GM12878 (cell line): ENCODE measurements at regions not wholly inside any gene's neighbourhood (a gene's known extent, or its start where the extent isn't known, plus 50 kb on each side); places are given as distances from the start of the nearest gene placed in this dataset.

Experiments used
- EGR1 ChIP-seq, 2 experiments: IDR thresholded peaks; 1 replicate in 1 of 2; 2 replicates in 1 of 2; pipeline ENCODE4 v1.6.1; 2011 to 2012; ENCODE audit warnings: low read depth in 2 of 2, low read length in 2 of 2, borderline replicate concordance in 1 of 2, mild to moderate bottlenecking in 1 of 2, moderate library complexity in 1 of 2
- SP1 ChIP-seq: IDR thresholded peaks from one replicate; pipeline ENCODE4 v1.6.1; 2011; ENCODE audit warnings: low read depth, low read length
- TCF3 ChIP-seq: IDR thresholded peaks from 2 replicates; pipeline ENCODE4 v1.6.1; 2012; ENCODE audit warnings: low read depth, mild to moderate bottlenecking, low read length, borderline replicate concordance; ENCODE audit not compliant: insufficient read depth
- TF ChIP-seq, protein P1 (sequence below): fragments of 450-650 bp; IDR thresholded peaks from 2 replicates; pipeline ENCODE4 v1.6.1; 2017; ENCODE audit warnings: mild to moderate bottlenecking, moderate library complexity
- TF ChIP-seq, protein P2 (sequence below), 3 experiments: IDR thresholded peaks in 2 of 3; conservative IDR thresholded peaks in 1 of 3; 2 replicates each; pipeline ENCODE4 v1.5.1; 2011; ENCODE audit warnings: low read depth in 3 of 3, low read length in 3 of 3, mild to moderate bottlenecking in 3 of 3, control low read depth in 2 of 3, moderate library complexity in 2 of 3, inconsistent platforms in 1 of 3, mixed read lengths in 1 of 3; ENCODE audit not compliant: control insufficient read depth in 2 of 3, insufficient read depth in 1 of 3; ENCODE audit errors: extremely low read depth in 1 of 3
- TF ChIP-seq, protein P3 (sequence below): fragments of 450-650 bp; IDR thresholded peaks from 2 replicates; pipeline ENCODE4 v1.6.1; 2016; ENCODE audit warnings: mild to moderate bottlenecking, moderate library complexity, borderline replicate concordance

DNA sequence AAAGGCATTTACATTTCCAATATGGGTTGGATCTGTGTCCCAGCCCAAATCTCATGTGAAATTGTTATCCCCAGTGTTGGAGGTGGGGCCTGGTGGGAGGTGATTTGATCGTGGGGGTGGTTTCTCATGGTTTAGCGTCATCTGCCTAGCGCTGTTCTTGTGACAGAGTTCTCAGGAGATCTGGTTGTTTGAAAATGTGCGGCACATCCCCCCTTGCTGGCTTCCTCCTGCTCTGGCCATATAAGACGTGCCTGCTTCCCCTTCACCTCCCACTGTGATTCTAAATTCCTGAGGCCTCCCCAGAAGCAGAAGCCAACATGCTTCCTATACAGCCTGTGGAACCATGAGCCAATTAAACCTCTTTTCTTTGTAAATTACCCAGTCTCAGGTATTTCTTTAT lies 126.2 kb upstream of the FNDC3A start (continued):
- TF ChIP-seq, protein P1, sequence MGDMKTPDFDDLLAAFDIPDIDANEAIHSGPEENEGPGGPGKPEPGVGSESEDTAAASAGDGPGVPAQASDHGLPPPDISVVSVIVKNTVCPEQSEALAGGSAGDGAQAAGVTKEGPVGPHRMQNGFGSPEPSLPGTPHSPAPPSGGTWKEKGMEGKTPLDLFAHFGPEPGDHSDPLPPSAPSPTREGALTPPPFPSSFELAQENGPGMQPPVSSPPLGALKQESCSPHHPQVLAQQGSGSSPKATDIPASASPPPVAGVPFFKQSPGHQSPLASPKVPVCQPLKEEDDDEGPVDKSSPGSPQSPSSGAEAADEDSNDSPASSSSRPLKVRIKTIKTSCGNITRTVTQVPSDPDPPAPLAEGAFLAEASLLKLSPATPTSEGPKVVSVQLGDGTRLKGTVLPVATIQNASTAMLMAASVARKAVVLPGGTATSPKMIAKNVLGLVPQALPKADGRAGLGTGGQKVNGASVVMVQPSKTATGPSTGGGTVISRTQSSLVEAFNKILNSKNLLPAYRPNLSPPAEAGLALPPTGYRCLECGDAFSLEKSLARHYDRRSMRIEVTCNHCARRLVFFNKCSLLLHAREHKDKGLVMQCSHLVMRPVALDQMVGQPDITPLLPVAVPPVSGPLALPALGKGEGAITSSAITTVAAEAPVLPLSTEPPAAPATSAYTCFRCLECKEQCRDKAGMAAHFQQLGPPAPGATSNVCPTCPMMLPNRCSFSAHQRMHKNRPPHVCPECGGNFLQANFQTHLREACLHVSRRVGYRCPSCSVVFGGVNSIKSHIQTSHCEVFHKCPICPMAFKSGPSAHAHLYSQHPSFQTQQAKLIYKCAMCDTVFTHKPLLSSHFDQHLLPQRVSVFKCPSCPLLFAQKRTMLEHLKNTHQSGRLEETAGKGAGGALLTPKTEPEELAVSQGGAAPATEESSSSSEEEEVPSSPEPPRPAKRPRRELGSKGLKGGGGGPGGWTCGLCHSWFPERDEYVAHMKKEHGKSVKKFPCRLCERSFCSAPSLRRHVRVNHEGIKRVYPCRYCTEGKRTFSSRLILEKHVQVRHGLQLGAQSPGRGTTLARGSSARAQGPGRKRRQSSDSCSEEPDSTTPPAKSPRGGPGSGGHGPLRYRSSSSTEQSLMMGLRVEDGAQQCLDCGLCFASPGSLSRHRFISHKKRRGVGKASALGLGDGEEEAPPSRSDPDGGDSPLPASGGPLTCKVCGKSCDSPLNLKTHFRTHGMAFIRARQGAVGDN: no peak
- TF ChIP-seq SP1 (no peak), EGR1 (IDR thresholded peaks at IDR 0.05; ENCODE audit: borderline replicate concordance in 1 of 2, low read depth in 2 of 2, low read length in 2 of 2) (no peak), TCF3 (no peak)
- TF ChIP-seq, protein P2, sequence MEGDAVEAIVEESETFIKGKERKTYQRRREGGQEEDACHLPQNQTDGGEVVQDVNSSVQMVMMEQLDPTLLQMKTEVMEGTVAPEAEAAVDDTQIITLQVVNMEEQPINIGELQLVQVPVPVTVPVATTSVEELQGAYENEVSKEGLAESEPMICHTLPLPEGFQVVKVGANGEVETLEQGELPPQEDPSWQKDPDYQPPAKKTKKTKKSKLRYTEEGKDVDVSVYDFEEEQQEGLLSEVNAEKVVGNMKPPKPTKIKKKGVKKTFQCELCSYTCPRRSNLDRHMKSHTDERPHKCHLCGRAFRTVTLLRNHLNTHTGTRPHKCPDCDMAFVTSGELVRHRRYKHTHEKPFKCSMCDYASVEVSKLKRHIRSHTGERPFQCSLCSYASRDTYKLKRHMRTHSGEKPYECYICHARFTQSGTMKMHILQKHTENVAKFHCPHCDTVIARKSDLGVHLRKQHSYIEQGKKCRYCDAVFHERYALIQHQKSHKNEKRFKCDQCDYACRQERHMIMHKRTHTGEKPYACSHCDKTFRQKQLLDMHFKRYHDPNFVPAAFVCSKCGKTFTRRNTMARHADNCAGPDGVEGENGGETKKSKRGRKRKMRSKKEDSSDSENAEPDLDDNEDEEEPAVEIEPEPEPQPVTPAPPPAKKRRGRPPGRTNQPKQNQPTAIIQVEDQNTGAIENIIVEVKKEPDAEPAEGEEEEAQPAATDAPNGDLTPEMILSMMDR (IDR thresholded peaks at IDR 0.05 in 2 of 3, conservative IDR thresholded peaks at IDR 0.05 in 1 of 3; ENCODE audit: control insufficient read depth in 2 of 3, extremely low read depth in 1 of 3, insufficient read depth in 1 of 3, low read depth in 3 of 3, low read length in 3 of 3): no peak
- TF ChIP-seq, protein P3, sequence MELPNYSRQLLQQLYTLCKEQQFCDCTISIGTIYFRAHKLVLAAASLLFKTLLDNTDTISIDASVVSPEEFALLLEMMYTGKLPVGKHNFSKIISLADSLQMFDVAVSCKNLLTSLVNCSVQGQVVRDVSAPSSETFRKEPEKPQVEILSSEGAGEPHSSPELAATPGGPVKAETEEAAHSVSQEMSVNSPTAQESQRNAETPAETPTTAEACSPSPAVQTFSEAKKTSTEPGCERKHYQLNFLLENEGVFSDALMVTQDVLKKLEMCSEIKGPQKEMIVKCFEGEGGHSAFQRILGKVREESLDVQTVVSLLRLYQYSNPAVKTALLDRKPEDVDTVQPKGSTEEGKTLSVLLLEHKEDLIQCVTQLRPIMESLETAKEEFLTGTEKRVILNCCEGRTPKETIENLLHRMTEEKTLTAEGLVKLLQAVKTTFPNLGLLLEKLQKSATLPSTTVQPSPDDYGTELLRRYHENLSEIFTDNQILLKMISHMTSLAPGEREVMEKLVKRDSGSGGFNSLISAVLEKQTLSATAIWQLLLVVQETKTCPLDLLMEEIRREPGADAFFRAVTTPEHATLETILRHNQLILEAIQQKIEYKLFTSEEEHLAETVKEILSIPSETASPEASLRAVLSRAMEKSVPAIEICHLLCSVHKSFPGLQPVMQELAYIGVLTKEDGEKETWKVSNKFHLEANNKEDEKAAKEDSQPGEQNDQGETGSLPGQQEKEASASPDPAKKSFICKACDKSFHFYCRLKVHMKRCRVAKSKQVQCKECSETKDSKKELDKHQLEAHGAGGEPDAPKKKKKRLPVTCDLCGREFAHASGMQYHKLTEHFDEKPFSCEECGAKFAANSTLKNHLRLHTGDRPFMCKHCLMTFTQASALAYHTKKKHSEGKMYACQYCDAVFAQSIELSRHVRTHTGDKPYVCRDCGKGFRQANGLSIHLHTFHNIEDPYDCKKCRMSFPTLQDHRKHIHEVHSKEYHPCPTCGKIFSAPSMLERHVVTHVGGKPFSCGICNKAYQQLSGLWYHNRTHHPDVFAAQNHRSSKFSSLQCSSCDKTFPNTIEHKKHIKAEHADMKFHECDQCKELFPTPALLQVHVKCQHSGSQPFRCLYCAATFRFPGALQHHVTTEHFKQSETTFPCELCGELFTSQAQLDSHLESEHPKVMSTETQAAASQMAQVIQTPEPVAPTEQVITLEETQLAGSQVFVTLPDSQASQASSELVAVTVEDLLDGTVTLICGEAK: no peak
